A673 (cell line): ENCODE measurements at regions not wholly inside any gene's neighbourhood (a gene's known extent, or its start where the extent isn't known, plus 50 kb on each side); places are given as distances from the start of the nearest gene placed in this dataset.
A peak's percentile ranks its signal among the peaks of the same experiment; 100 is the strongest.

ENCODE experiments used
- BruUV-seq: library from RNA; stranded (reverse); fragments of 400-500 nt; replicated peaks from 2 replicates; lab custom pipeline; 2021; lab: Mats Ljungman, UMichigan
- CTCF ChIA-PET: fragments of 300-600 bp; sonication (Branson Sonifier 250); formaldehyde crosslinking; loops from one replicate; lab custom pipeline; 2022; ENCODE audit warnings: antibody characterized with exemption; lab: Charles Lee
- POLR2A ChIA-PET: fragments of 300-600 bp; sonication (Branson Sonifier 250); formaldehyde crosslinking; loops from one replicate; lab custom pipeline; 2022; ENCODE audit warnings: antibody characterized with exemption; ENCODE audit not compliant: low non-redundant PET; lab: Charles Lee
- DNase-seq: peaks from one replicate; pipeline ENCODE4 v3.0.0-alpha.2; 2015; ENCODE audit warnings: low spot score
- H3K27ac ChIP-seq: fragments of 200-600 bp; sonication (generic); 2 replicates; pipeline ENCODE4 v1.5.1; 2016; ENCODE audit warnings: mixed run types, low read depth, mild to moderate bottlenecking, mixed read lengths, antibody characterized with exemption, low read length; ENCODE audit not compliant: poor library complexity, severe bottlenecking
- H3K27me3 ChIP-seq: fragments of 200-600 bp; sonication (generic); replicated peaks from 2 replicates; pipeline ENCODE4 v1.6.1; 2017; ENCODE audit warnings: mixed run types, low read depth, mild to moderate bottlenecking, mixed read lengths, antibody characterized with exemption, low read length; ENCODE audit not compliant: insufficient read depth, poor library complexity
- H3K36me3 ChIP-seq: fragments of 200-600 bp; sonication (generic); 2 replicates; pipeline ENCODE4 v1.6.1; 2016; ENCODE audit warnings: mixed run types, mild to moderate bottlenecking, mixed read lengths, antibody characterized with exemption, low read length; ENCODE audit not compliant: insufficient read depth, poor library complexity, severe bottlenecking
- H3K4me1 ChIP-seq: fragments of 200-600 bp; sonication (generic); 2 replicates; pipeline ENCODE4 v1.6.1; 2017; ENCODE audit warnings: mixed run types, mild to moderate bottlenecking, mixed read lengths, antibody characterized with exemption, low read length; ENCODE audit not compliant: insufficient read depth, poor library complexity, severe bottlenecking
- H3K4me3 ChIP-seq: fragments of 200-600 bp; sonication (generic); 2 replicates; pipeline ENCODE4 v1.5.1; 2016; ENCODE audit warnings: low read depth, mixed run types, mild to moderate bottlenecking, mixed read lengths, low read length; ENCODE audit not compliant: poor library complexity, severe bottlenecking
- H3K9me3 ChIP-seq: fragments of 200-600 bp; sonication (generic); 2 replicates; pipeline ENCODE4 v1.6.1; 2016; ENCODE audit warnings: mixed run types, low read depth, mild to moderate bottlenecking, mixed read lengths, antibody characterized with exemption, low read length; ENCODE audit not compliant: poor library complexity, severe bottlenecking
- EZH2 ChIP-seq: fragments of 200-600 bp; sonication (generic); IDR thresholded peaks from 2 replicates; pipeline ENCODE4 v1.6.1; 2017; ENCODE audit warnings: borderline replicate concordance, low read depth, mild to moderate bottlenecking, mixed read lengths, antibody characterized with exemption, low read length; ENCODE audit not compliant: poor library complexity, severe bottlenecking
- intact Hi-C: fragments of 100-400 bp; cut with micrococcal nuclease; formaldehyde crosslinking; loops from one replicate; pipeline ENCODE4 v1.10.0; 2022; ENCODE audit not compliant: unreplicated experiment
- TF ChIP-seq, protein P1 (sequence below): fragments of 300-800, 200-600 bp; sonication (generic); conservative IDR thresholded peaks from 2 replicates; pipeline ENCODE4 v1.5.1; 2017; ENCODE audit warnings: low read depth, mild to moderate bottlenecking, antibody characterized with exemption, low read length, moderate library complexity, mixed read lengths

DNA sequence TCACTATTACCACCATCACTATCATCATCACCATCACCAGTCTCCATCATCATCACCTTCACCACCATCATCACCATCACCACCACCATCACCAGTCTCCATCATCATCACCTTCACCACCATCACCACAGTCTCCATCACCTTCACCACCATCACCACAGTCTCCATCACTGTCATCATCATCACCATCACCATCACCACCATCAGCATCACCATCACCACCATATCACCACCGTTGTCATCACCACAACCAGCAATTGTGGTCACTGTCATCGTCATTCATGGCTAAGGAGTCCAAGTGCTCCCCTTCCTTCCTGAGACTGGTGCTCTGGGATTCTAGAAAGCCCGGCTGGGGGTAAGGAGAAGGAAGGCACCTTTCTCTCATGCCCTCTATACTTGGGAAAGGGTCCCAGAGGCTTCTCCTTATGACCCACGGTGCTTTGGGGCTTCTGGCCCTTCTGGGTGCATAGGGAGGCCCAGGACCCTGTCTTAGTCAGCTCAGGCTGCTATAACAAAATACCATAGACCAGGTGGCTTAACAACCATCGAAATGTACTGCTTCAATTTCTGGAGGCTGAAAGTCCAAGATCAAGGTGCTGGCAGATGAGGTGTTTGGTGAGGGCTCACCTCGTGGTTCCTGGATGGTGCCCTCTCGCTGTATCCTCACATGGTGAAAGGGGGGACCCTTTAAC lies 93.4 kb upstream of the GSE1 start:
- ChIA-PET CTCF (no interaction called here), POLR2A (no interaction called here)
- H3K27ac ChIP-seq = no peak overlapping the region
- no TSS peak for BruUV-seq
- H3K27me3 ChIP-seq = no peaks in the 10 kb centered on the region
- no peak for DNase-seq
- H3K36me3 ChIP-seq = no peaks in the 10 kb centered on the region
- no peak overlapping the region for H3K4me3 ChIP-seq
- H3K4me1 ChIP-seq = peaks cover 47% of the 10 kb centered on the region
- no peaks in the 10 kb centered on the region for H3K9me3 ChIP-seq
- intact Hi-C loops = no loop called here
- TF ChIP-seq, protein P1, sequence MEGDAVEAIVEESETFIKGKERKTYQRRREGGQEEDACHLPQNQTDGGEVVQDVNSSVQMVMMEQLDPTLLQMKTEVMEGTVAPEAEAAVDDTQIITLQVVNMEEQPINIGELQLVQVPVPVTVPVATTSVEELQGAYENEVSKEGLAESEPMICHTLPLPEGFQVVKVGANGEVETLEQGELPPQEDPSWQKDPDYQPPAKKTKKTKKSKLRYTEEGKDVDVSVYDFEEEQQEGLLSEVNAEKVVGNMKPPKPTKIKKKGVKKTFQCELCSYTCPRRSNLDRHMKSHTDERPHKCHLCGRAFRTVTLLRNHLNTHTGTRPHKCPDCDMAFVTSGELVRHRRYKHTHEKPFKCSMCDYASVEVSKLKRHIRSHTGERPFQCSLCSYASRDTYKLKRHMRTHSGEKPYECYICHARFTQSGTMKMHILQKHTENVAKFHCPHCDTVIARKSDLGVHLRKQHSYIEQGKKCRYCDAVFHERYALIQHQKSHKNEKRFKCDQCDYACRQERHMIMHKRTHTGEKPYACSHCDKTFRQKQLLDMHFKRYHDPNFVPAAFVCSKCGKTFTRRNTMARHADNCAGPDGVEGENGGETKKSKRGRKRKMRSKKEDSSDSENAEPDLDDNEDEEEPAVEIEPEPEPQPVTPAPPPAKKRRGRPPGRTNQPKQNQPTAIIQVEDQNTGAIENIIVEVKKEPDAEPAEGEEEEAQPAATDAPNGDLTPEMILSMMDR = no peak
- no peak for TF ChIP-seq EZH2

- H3K27me3 ChIP-seq = no peaks in the 10 kb centered on the region
- CTCF ChIA-PET = no interaction called here
- no peaks in the 10 kb centered on the region for H3K9me3 ChIP-seq
Observed at GRCh38 chr16:85520853-85521521, 92.1 kb upstream of the GSE1 start.

GRCh38 chr16:85521552-85522307 lies 91.4 kb upstream of the GSE1 start:
- no peaks in the 10 kb centered on the region for H3K36me3 ChIP-seq
- TF ChIP-seq, protein P1 = no peak
- no peak for TF ChIP-seq EZH2
- BruUV-seq = no TSS peak
- H3K27ac ChIP-seq = no peak overlapping the region
- POLR2A ChIA-PET = no interaction called here
- no peak overlapping the region for H3K4me3 ChIP-seq
- peaks cover 40% of the 10 kb centered on the region for H3K4me1 ChIP-seq
- no peaks in the 10 kb centered on the region for H3K9me3 ChIP-seq
- peak; percentile 33 for DNase-seq
- intact Hi-C loops = no loop called here
- CTCF ChIA-PET = no interaction called here
- no peaks in the 10 kb centered on the region for H3K27me3 ChIP-seq

More at GRCh38 chr16:85520853-85521521, 92.1 kb upstream of the GSE1 start:
- DNase-seq = no peak
- H3K4me3 ChIP-seq = no peak overlapping the region
- peaks cover 44% of the 10 kb centered on the region for H3K4me1 ChIP-seq
- no TSS peak for BruUV-seq
- H3K27ac ChIP-seq = no peak overlapping the region
- H3K36me3 ChIP-seq = no peaks in the 10 kb centered on the region
- POLR2A ChIA-PET = no interaction called here
- intact Hi-C loops = no loop called here
- no peak for TF ChIP-seq EZH2
- TF ChIP-seq, protein P1 = no peak
